ENCODE measurements at regions not wholly inside any gene's neighbourhood (a gene's known extent, or its start where the extent isn't known, plus 50 kb on each side); places are given as distances from the start of the nearest gene placed in this dataset.

DNA sequence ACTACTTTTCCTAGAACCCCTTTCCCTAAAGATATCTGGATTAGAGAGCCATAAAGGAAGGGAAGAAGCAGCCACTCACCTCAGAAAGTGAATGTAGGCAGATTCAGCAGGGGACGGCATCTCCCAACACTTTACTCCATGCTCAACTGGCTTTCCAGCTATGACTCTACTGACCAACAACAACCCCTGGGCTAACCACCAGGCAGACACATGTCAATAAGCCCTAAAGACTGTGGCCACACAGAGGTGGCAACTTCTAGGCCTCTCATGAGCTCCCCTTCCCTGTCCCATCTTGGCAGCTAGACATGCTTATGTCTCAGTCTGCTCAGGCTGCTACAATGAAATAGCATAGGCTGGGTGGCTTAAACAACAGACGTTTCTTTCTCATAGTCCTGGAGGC lies 214.0 kb upstream of the ZP4 start:
- no peak overlapping the region for H3K9ac ChIP-seq (ENCODE audit: low read depth, low read length)
- H3K36me3 ChIP-seq (ENCODE audit: insufficient read depth, low read length) = no peaks in the 10 kb centered on the region
- H3K27ac ChIP-seq (ENCODE audit: low read depth, low read length) = no peak overlapping the region
- no peaks in the 10 kb centered on the region; the same call in 1 of the 2 replicates for H3K9me3 ChIP-seq (ENCODE audit: insufficient read depth, low read depth, low read length)
- H3K4me3 ChIP-seq (ENCODE audit: low read length) = no peak overlapping the region
- no peaks in the 10 kb centered on the region for H3K27me3 ChIP-seq (ENCODE audit: insufficient read depth, low read length)
- no peaks in the 10 kb centered on the region for H3K4me1 ChIP-seq (ENCODE audit: insufficient read depth, low read length)
- WGBS = 72% methylated on average over 2 of the region's 2 CpGs

- Histone ChIP-seq H3K27ac (ENCODE audit: low read depth, low read length) (no peak overlapping the region), H3K36me3 (ENCODE audit: insufficient read depth, low read length) (no peaks in the 10 kb centered on the region), H3K4me3 (ENCODE audit: low read length) (no peak overlapping the region), H3K27me3 (ENCODE audit: insufficient read depth, low read length) (no peaks in the 10 kb centered on the region), H3K9me3 (ENCODE audit: insufficient read depth, low read depth, low read length) (no peaks in the 10 kb centered on the region; the same call in 1 of the 2 replicates), H3K9ac (ENCODE audit: low read depth, low read length) (no peak overlapping the region), H3K4me1 (ENCODE audit: insufficient read depth, low read length) (no peaks in the 10 kb centered on the region)
- WGBS = 86% methylated on average over 1 of the region's 2 CpGs
These were observed 211.2 kb upstream of the ZP4 start for GRCh38 chr1:238101923-238102322.

GRCh38 chr1:238099871-238100270 lies 209.1 kb upstream of the ZP4 start:
- no peak overlapping the region for H3K4me3 ChIP-seq (ENCODE audit: low read length)
- no peaks in the 10 kb centered on the region; the same call in 1 of the 2 replicates for H3K9me3 ChIP-seq (ENCODE audit: insufficient read depth, low read depth, low read length)
- H3K4me1 ChIP-seq (ENCODE audit: insufficient read depth, low read length) = no peaks in the 10 kb centered on the region
- H3K27ac ChIP-seq (ENCODE audit: low read depth, low read length) = no peak overlapping the region
- H3K9ac ChIP-seq (ENCODE audit: low read depth, low read length) = no peak overlapping the region
- H3K27me3 ChIP-seq (ENCODE audit: insufficient read depth, low read length) = no peaks in the 10 kb centered on the region
- no peaks in the 10 kb centered on the region for H3K36me3 ChIP-seq (ENCODE audit: insufficient read depth, low read length)
- WGBS = 93% methylated on average over 2 of the region's 2 CpGs

DNA sequence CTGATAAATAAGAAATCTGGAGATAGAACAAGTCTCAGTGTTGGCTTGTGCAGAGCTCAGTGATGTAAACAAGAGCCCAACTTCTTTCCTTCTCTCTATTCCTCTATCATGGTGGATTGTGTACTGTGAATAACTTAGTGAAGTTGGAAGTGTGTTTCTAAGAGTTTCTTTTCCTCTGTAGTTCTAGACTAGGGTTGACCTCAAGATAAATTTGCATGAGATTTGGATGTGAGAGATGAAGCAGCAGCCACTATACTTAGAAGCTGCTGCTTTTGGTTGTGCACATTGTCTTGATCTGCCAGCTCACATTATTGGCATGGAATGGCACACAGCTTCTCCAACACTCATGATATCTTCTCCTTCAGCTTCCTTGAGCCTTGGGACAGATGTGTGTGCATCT lies 198.9 kb upstream of the ZP4 start:
- H3K27ac ChIP-seq (ENCODE audit: low read depth, low read length) = no peak overlapping the region
- no peaks in the 10 kb centered on the region for H3K27me3 ChIP-seq (ENCODE audit: insufficient read depth, low read length)
- no peak overlapping the region for H3K4me3 ChIP-seq (ENCODE audit: low read length)
- H3K9me3 ChIP-seq (ENCODE audit: insufficient read depth, low read depth, low read length) = no peaks in the 10 kb centered on the region
- peaks cover 4% of the 10 kb centered on the region; the same call in 1 of the 2 replicates for H3K4me1 ChIP-seq (ENCODE audit: insufficient read depth, low read length)
- H3K36me3 ChIP-seq (ENCODE audit: insufficient read depth, low read length) = no peaks in the 10 kb centered on the region
- no peak overlapping the region for H3K9ac ChIP-seq (ENCODE audit: low read depth, low read length)

DNA sequence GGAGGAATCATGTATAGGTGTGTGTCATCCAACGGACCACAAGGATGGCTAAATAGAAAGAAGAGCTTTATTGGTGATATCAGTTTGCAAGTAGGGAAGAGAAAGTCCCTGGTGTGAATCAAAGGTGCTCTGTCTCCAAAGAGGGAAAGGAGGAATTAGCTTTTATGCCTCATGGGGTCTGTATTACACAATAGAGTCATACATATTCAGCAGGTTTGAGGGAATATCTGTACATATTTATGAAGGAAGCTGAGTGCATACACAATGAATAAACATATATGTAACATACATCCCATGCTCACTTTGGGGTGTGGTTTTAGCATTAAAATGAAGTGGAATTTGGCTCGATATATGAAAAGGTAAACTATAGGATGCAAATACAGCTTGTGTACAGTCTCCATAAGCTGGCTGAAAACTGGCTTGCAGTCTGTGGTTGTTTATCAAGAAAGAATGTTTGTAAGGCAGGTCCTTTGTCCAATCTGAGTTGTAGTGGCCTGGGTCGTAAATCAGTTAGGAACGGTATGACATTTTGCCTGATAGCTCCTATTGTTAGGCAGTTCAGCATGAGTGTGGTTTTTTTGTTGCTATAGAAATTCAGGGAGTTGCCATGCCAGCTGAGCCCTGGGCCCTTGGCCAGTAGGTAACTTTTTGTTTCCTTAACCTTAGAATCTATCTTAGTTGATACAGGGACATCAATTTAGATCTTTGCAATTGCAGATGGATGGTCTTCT lies 198.0 kb upstream of the ZP4 start:
- peaks cover 4% of the 10 kb centered on the region; the same call in 1 of the 2 replicates for H3K4me1 ChIP-seq (ENCODE audit: insufficient read depth, low read length)
- H3K27ac ChIP-seq (ENCODE audit: low read depth, low read length) = no peak overlapping the region
- no peaks in the 10 kb centered on the region for H3K9me3 ChIP-seq (ENCODE audit: insufficient read depth, low read depth, low read length)
- H3K36me3 ChIP-seq (ENCODE audit: insufficient read depth, low read length) = no peaks in the 10 kb centered on the region
- 88% methylated on average over 4 of the region's 4 CpGs for WGBS
- H3K4me3 ChIP-seq (ENCODE audit: low read length) = no peak overlapping the region
- H3K9ac ChIP-seq (ENCODE audit: low read depth, low read length) = no peak overlapping the region
- no peaks in the 10 kb centered on the region for H3K27me3 ChIP-seq (ENCODE audit: insufficient read depth, low read length)

- no peak overlapping the region for H3K27ac ChIP-seq (ENCODE audit: low read depth, low read length)
These were observed 183.3 kb upstream of the ZP4 start for GRCh38 chr1:238073991-238074390.

GRCh38 chr1:238071061-238071460 lies 180.3 kb upstream of the ZP4 start:
- 88% methylated on average over 2 of the region's 3 CpGs for WGBS
- Histone ChIP-seq H3K4me1 (ENCODE audit: insufficient read depth, low read length) (0 out of 2 replicates have a peak, but pooled peaks cover 8% of the 10 kb centered on the region), H3K27ac (ENCODE audit: low read depth, low read length) (no peak overlapping the region), H3K27me3 (ENCODE audit: insufficient read depth, low read length) (no peaks in the 10 kb centered on the region), H3K9me3 (ENCODE audit: insufficient read depth, low read depth, low read length) (no peaks in the 10 kb centered on the region), H3K9ac (ENCODE audit: low read depth, low read length) (no peak overlapping the region), H3K36me3 (ENCODE audit: insufficient read depth, low read length) (no peaks in the 10 kb centered on the region), H3K4me3 (ENCODE audit: low read length) (no peak overlapping the region)

More at GRCh38 chr1:238073991-238074390, 183.3 kb upstream of the ZP4 start:
- H3K4me3 ChIP-seq (ENCODE audit: low read length) = no peak overlapping the region
- no peak overlapping the region for H3K9ac ChIP-seq (ENCODE audit: low read depth, low read length)
- H3K27me3 ChIP-seq (ENCODE audit: insufficient read depth, low read length) = no peaks in the 10 kb centered on the region
- H3K36me3 ChIP-seq (ENCODE audit: insufficient read depth, low read length) = no peaks in the 10 kb centered on the region
- 92% methylated on average over 1 of the region's 1 CpG for WGBS
- H3K4me1 ChIP-seq (ENCODE audit: insufficient read depth, low read length) = 0 out of 2 replicates have a peak, but pooled peaks cover 8% of the 10 kb centered on the region
- no peaks in the 10 kb centered on the region for H3K9me3 ChIP-seq (ENCODE audit: insufficient read depth, low read depth, low read length)

DNA sequence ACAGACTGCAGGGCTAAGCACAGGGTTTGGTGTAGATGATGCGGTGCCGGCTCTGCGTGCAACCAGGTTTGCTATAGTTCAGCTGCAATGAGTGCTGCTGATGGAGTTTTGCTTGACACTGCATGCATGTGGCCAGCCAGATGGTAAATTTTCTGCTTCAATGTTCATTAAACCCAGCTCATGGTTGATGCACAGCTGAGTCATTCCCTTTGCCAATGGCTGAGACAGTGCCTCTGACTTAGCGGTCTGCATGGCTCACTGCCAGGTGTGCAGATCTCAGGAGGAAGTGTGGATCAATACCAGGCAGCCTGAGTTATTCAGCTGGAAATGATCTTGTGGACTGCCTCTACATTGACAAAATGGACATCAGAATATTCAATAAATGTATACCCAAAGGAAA lies 172.7 kb upstream of the ZP4 start:
- Histone ChIP-seq H3K9ac (ENCODE audit: low read depth, low read length) (no peak overlapping the region), H3K27ac (ENCODE audit: low read depth, low read length) (no peak overlapping the region), H3K9me3 (ENCODE audit: insufficient read depth, low read depth, low read length) (0 out of 2 replicates have a peak, but pooled peaks cover 2% of the 10 kb centered on the region), H3K36me3 (ENCODE audit: insufficient read depth, low read length) (no peaks in the 10 kb centered on the region), H3K27me3 (ENCODE audit: insufficient read depth, low read length) (no peaks in the 10 kb centered on the region), H3K4me3 (ENCODE audit: low read length) (no peak overlapping the region), H3K4me1 (ENCODE audit: insufficient read depth, low read length) (no peaks in the 10 kb centered on the region)
- WGBS = 96% methylated on average over 4 of the region's 4 CpGs

DNA sequence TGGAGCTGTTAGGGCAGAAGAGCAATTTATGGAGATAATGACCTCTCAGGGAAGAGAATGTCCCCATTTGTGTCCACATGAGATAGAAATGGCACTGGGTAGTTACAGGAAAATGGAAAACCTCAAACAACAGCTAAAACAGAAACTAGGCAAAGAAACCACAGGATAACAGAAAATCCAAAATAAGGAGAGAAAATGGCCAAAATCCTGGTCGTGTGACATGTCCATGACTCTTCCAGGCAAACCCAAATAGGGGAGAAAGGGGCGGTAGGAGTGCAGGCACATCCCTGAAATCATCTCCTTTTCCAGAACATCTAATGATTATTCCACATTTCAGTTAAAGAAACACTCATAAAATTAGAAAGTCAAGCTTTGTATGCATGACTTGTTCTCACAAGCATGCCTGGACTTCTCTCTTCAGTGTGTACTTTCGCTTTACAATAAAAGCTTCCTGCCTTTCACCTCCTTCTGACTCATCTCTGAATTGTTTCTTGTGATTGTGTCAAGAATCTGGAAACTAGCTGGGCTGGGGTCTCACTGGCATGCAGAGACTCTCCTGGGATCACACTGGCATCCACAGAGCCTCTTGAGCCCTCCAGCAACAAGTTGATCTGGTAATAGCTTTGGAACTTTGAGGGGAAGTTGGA lies 171.4 kb upstream of the ZP4 start:
- no peaks in the 10 kb centered on the region for H3K4me1 ChIP-seq (ENCODE audit: insufficient read depth, low read length)
- no peaks in the 10 kb centered on the region for H3K36me3 ChIP-seq (ENCODE audit: insufficient read depth, low read length)
- H3K27me3 ChIP-seq (ENCODE audit: insufficient read depth, low read length) = no peaks in the 10 kb centered on the region
- H3K9ac ChIP-seq (ENCODE audit: low read depth, low read length) = no peak overlapping the region
- H3K9me3 ChIP-seq (ENCODE audit: insufficient read depth, low read depth, low read length) = peaks cover 15% of the 10 kb centered on the region
- 100% methylated on average over 2 of the region's 3 CpGs for WGBS
- H3K27ac ChIP-seq (ENCODE audit: low read depth, low read length) = no peak overlapping the region
- no peak overlapping the region for H3K4me3 ChIP-seq (ENCODE audit: low read length)

GRCh38 chr1:238060061-238060460 lies 169.3 kb upstream of the ZP4 start:
- H3K9me3 ChIP-seq (ENCODE audit: insufficient read depth, low read depth, low read length) = peaks cover 22% of the 10 kb centered on the region
- no peak overlapping the region for H3K9ac ChIP-seq (ENCODE audit: low read depth, low read length)
- no peaks in the 10 kb centered on the region for H3K27me3 ChIP-seq (ENCODE audit: insufficient read depth, low read length)
- no peak overlapping the region for H3K27ac ChIP-seq (ENCODE audit: low read depth, low read length)
- WGBS = 93% methylated on average over 2 of the region's 2 CpGs
- no peaks in the 10 kb centered on the region for H3K4me1 ChIP-seq (ENCODE audit: insufficient read depth, low read length)
- H3K36me3 ChIP-seq (ENCODE audit: insufficient read depth, low read length) = no peaks in the 10 kb centered on the region
- no peak overlapping the region for H3K4me3 ChIP-seq (ENCODE audit: low read length)

DNA sequence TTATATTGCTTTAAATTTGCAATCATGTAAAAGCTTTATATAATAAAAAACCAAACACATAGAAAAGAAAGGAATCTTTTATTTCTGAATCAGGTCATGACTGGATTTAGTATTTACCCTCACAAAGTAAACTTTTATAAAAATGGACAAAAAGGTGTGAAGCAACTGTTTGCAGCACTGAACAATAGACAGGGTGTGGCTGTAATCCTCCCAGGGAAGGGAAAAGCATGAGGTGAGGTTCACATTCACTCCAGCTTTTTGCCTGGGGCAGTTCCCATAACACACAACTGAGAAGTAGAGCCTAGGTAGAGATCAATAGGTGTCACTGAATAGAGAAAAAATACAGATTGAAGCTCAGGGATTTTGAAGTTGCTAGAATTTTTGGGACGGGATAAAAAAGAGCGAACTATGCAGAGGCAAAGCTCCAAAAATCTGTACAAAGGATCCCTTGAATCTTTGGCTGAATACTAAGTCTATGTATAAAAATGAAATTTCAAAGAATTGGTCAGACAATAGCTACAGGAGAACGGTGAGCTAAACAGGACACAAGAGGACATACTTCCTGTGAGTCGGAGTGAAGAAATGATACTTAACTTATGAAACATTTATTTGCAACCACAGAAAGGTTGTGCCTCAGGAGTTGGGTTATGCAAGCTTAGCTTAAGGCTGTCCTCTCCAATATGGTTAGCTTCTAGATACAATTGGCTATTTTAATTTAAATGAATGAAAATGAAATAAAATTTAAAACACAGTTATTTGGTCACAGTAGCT lies 162.0 kb upstream of the ZP4 start:
- H3K36me3 ChIP-seq (ENCODE audit: insufficient read depth, low read length) = no peaks in the 10 kb centered on the region
- H3K27ac ChIP-seq (ENCODE audit: low read depth, low read length) = no peak overlapping the region
- peaks cover 12% of the 10 kb centered on the region; the same call in 1 of the 2 replicates for H3K9me3 ChIP-seq (ENCODE audit: insufficient read depth, low read depth, low read length)
- no peaks in the 10 kb centered on the region for H3K4me1 ChIP-seq (ENCODE audit: insufficient read depth, low read length)
- H3K27me3 ChIP-seq (ENCODE audit: insufficient read depth, low read length) = no peaks in the 10 kb centered on the region
- H3K4me3 ChIP-seq (ENCODE audit: low read length) = no peak overlapping the region
- 84% methylated on average over 4 of the region's 4 CpGs for WGBS
- H3K9ac ChIP-seq (ENCODE audit: low read depth, low read length) = no peak overlapping the region

Data from HUES64 (cell line).